ENCODE measurements at regions not wholly inside any gene's neighbourhood (a gene's known extent, or its start where the extent isn't known, plus 50 kb on each side); places are given as distances from the start of the nearest gene placed in this dataset.
A peak's percentile ranks its signal among the peaks of the same experiment; 100 is the strongest.
"Not testable (repeated sequence)": the region's sequence is repeated elsewhere in the genome, so short reads cannot be mapped to it uniquely, and the experiment has no call there.

GRCh38 chr10:6803427-6803783, 223.3 kb upstream of the PRKCQ start:
- no peaks in the 10 kb centered on the region for H3K9me3 ChIP-seq
- H3K4me1 ChIP-seq: no peaks in the 10 kb centered on the region
- no peaks in the 10 kb centered on the region for H3K27me3 ChIP-seq
- no peaks in the 10 kb centered on the region for H3K36me3 ChIP-seq
- H3K27ac ChIP-seq: no peak overlapping the region
- intact Hi-C loops (cut with DNase I): no loop called here
- H3K4me3 ChIP-seq: no peak overlapping the region
- DNase-seq (ENCODE audit: extremely low spot score in 2 of 2): no peak
- TF ChIP-seq CTCF (IDR thresholded peaks at IDR 0.05) (no peak), POLR2AphosphoS5 (IDR thresholded peaks at IDR 0.05; ENCODE audit: insufficient read depth in 1 of 2, low read depth in 1 of 2) (no peak), POLR2A (IDR thresholded peaks at IDR 0.05) (no peak)

GRCh38 chr10:6802759-6803426, 222.8 kb upstream of the PRKCQ start:
- Histone ChIP-seq H3K4me1 (no peaks in the 10 kb centered on the region), H3K27ac (no peak overlapping the region), H3K9me3 (no peaks in the 10 kb centered on the region), H3K4me3 (no peak overlapping the region), H3K36me3 (no peaks in the 10 kb centered on the region), H3K27me3 (no peaks in the 10 kb centered on the region)
- no peak for DNase-seq (ENCODE audit: extremely low spot score in 2 of 2)
- TF ChIP-seq POLR2AphosphoS5 (IDR thresholded peaks at IDR 0.05; ENCODE audit: insufficient read depth in 1 of 2, low read depth in 1 of 2) (no peak), POLR2A (IDR thresholded peaks at IDR 0.05) (no peak), CTCF (IDR thresholded peaks at IDR 0.05) (no peak)
- intact Hi-C loops (cut with DNase I): no loop called here

- DNase-seq (ENCODE audit: extremely low spot score in 2 of 2): peak in 1 of 2 donors; percentile 40
- intact Hi-C loops (cut with DNase I): no loop called here
- Histone ChIP-seq H3K36me3 (no peaks in the 10 kb centered on the region), H3K27ac (no peak overlapping the region), H3K4me1 (no peaks in the 10 kb centered on the region), H3K27me3 (no peaks in the 10 kb centered on the region), H3K9me3 (no peaks in the 10 kb centered on the region), H3K4me3 (no peak overlapping the region)
- TF ChIP-seq POLR2AphosphoS5 (IDR thresholded peaks at IDR 0.05; ENCODE audit: insufficient read depth in 1 of 2, low read depth in 1 of 2) (no peak), POLR2A (IDR thresholded peaks at IDR 0.05) (no peak), CTCF (IDR thresholded peaks at IDR 0.05) (no peak)
These were observed 216.2 kb upstream of the PRKCQ start for GRCh38 chr10:6796231-6796630.

GRCh38 chr10:6795541-6795940, 215.5 kb upstream of the PRKCQ start:
- intact Hi-C loops (cut with DNase I): no loop called here
- H3K4me3 ChIP-seq: no peak overlapping the region
- H3K27me3 ChIP-seq: no peaks in the 10 kb centered on the region
- H3K36me3 ChIP-seq: no peaks in the 10 kb centered on the region
- no peaks in the 10 kb centered on the region for H3K4me1 ChIP-seq
- TF ChIP-seq POLR2AphosphoS5 (IDR thresholded peaks at IDR 0.05; ENCODE audit: insufficient read depth in 1 of 2, low read depth in 1 of 2): no peak
- no peak for TF ChIP-seq CTCF (IDR thresholded peaks at IDR 0.05)
- no peak for TF ChIP-seq POLR2A (IDR thresholded peaks at IDR 0.05)
- H3K27ac ChIP-seq: no peak overlapping the region
- no peaks in the 10 kb centered on the region for H3K9me3 ChIP-seq
- DNase-seq (ENCODE audit: extremely low spot score in 2 of 2): peak in 1 of 2 donors; percentile 16

GRCh38 chr10:6794841-6795240, 214.8 kb upstream of the PRKCQ start:
- intact Hi-C loops (cut with DNase I); H3K36me3 ChIP-seq; H3K9me3 ChIP-seq; H3K27me3 ChIP-seq; DNase-seq (ENCODE audit: extremely low spot score in 2 of 2); H3K4me1 ChIP-seq; H3K27ac ChIP-seq; H3K4me3 ChIP-seq: not testable (repeated sequence)

Data from vagina (tissue), 2 donors.